HG02763 (cell line): ENCODE measurements at regions not wholly inside any gene's neighbourhood (a gene's known extent, or its start where the extent isn't known, plus 50 kb on each side); places are given as distances from the start of the nearest gene placed in this dataset.

Experiments used
- ATAC-seq: cut with Tn5 transposase; IDR thresholded peaks from one replicate; pipeline ENCODE4 v1.9.1; 2021; ENCODE audit warnings: mild to moderate bottlenecking, moderate library complexity; ENCODE audit not compliant: unreplicated experiment

DNA sequence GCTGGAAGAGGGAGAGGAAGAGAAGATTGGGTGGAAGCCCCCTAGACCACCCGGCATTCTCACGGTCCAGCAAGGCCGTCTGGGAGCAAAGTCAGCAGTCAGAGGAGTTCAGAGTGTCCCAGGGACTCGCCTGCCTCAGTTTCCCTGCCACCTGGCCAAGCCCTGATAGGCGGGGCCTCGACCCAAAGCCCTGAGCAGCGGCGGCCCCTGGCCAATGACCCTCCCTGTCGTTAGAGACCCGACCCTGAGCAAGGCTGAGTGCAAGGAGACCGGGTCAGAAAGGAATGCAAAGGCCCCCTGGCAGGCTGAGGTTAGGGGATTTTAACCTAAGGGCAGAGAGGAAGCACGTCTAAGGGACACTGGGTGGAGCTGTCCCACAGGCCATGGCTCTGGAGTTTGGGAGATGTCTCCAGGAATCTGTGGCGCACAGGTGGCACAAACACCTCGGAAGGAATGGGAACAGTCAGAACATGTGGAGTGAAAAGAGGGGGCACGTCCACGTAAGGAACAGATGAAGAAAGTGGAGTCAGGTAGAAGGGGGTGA, 196.8 kb upstream of the PDE1C start:
- no peak for ATAC-seq

- no peak for ATAC-seq
Measured at GRCh38 chr7:32264702-32265284, 194.6 kb upstream of the PDE1C start.

GRCh38 chr7:32263611-32264010, 193.4 kb upstream of the PDE1C start:
- ATAC-seq = no peak

DNA sequence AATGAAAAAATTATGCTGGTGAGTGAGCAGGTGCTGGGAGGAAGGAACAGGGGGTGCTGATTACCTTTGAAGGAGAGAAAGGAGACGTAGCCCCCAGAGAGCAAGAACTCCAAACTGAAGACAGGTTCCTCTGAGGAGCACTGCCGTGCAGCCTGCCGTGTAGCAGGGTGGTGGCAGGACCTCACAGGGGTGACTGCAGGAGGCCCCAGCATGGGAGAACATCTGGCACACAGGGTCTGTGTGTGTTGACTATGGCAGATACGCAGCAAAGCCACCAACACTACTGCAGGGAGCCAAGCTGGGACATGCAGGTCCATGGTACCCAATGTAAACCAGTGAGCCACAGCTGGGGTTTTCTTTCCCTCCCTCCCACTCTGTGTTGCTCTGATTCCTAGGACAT, 192.1 kb upstream of the PDE1C start:
- no peak for ATAC-seq

DNA sequence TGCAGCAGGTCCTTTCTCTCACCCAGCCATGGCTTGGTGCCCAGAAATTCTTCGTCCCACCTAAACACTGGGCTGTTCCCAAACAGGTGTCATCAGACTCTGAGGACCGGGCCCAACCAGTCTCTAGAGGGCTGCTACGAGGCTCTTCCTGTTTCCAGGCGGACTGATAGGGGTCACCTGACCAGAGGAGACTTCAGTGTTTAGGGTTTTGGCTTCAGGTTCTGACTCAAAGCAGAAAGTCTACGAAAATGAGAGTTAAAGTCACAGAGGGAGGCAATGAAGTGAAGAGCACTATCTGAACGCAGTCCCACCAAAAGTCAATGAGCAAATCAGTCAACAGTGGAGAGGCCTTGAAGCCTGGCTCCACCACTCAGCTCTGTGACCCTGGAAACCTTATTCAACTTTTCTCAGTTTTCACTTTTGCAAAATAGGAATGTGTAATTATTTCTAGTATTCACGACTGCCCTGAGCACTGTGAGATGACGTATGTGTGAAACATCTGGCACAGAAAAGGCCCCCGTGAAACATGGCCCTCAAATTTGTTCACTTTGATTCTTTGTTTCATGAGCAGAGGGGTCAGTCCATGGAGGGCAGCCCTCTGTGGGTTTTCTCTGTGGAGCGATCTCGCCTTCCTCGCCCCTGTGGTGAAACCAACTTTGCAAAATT, 189.9 kb upstream of the PDE1C start:
- peak; percentile 90 for ATAC-seq

DNA sequence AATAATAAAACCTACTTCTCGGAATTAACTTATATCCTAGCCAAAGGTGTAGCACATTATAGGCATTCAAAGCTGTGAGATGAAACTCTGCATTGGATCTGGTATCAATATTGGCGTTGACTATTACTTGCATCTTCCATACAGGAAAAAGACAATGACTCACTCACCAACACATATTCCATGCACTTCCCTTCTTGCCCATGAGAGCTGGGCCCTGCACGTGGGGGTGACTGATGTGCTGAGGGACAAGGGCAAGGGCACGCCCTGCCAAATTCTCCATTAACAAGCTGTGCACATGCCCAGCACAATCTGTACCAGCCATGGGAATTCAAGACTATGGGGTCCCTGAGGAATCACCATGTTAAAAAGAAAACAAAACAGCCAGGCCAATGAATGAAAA, 188.1 kb upstream of the PDE1C start:
- ATAC-seq = no peak

- no peak for ATAC-seq
Measured at GRCh38 chr7:32257621-32258020, 187.4 kb upstream of the PDE1C start.

DNA sequence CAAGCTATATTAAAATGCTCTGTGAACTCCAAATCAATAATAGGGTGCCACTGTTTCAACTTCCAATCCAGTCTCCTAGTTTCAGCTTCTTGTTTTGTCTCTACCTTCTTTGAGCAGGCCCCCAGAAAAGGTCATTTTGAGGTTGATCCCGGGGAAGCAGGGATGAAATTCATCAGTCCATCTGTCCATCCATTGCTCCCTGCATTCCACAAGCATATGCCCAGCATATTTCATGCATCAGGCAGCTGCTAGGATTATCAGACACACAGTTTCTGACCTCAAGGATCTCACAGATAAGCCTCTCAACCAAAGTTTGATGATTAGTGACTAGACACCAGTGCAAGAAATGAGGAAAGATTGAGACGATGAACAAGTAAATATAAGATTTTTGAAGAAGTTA, 186.6 kb upstream of the PDE1C start:
- ATAC-seq = no peak

GRCh38 chr7:32256376-32256775, 186.2 kb upstream of the PDE1C start:
- no peak for ATAC-seq

DNA sequence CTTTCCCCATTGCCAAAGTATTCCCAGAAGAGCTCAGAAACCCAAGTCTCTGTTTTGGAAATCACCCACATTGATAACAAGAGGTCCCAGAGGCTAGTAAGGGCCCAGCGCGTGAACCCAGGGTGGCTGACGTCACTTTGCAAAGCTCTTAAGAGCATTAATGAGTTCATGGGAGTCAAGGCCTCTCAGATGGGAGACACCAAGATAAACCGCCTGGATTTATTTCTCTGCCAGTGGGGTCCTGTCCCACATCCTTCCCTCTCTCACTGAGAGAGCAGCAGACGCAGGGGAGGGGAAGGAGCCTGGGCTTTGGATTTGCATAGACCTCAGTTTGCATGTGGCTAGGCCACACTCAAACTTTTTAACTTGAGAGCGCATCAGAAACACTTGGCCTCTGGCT, 184.8 kb upstream of the PDE1C start:
- peak; percentile 39 for ATAC-seq

DNA sequence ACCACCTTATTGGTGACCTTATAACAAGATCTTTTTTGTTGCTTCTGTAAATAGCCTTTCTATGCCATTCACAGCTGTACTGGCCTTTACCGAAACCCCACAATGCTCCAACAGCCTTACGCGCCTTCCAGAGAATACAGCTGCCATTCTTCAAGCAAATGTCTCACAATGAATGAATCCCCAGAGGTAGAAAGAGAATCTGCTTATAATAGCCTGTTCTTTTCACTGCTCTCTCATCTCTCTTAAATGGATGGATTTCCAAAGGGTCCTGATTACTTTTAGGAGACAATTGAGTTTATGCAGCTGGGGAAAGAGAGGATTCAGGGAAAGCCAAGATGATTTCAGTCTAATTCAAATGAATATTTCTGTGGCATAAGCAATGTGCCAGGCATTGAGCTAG, 183.1 kb upstream of the PDE1C start:
- no peak for ATAC-seq

- ATAC-seq = no peak
Measured at GRCh38 chr7:32251659-32252058, 181.5 kb upstream of the PDE1C start.

GRCh38 chr7:32250471-32251260, 180.5 kb upstream of the PDE1C start:
- no peak for ATAC-seq

- ATAC-seq = no peak
Measured at GRCh38 chr7:32250003-32250402, 179.8 kb upstream of the PDE1C start.

DNA sequence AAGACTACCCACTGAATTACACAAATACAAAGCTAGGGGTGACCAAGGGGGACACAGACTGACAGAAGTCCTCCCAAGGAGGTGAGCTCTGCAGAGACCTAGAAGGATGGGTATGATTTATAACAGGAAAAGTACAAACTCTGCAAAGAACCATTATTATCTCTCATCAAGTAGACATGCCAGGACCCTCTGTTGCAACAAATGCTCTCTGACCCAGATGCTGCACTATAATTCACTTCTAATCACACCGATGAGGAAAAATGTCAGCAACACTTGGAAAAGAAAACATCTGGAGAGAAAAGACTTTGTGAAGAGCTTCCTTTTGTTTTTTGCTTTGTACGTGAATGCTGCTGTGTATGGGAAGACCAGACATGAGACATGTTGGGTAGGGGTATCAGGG, 178.3 kb upstream of the PDE1C start:
- ATAC-seq = no peak

- ATAC-seq = no peak
Measured at GRCh38 chr7:32244806-32245345, 174.7 kb upstream of the PDE1C start.

- no peak for ATAC-seq
Measured at GRCh38 chr7:32243687-32244290, 173.6 kb upstream of the PDE1C start.

- no peak for ATAC-seq
Measured at GRCh38 chr7:32242436-32242835, 172.2 kb upstream of the PDE1C start.

- no peak for ATAC-seq
Measured at GRCh38 chr7:32241636-32242035, 171.4 kb upstream of the PDE1C start.

DNA sequence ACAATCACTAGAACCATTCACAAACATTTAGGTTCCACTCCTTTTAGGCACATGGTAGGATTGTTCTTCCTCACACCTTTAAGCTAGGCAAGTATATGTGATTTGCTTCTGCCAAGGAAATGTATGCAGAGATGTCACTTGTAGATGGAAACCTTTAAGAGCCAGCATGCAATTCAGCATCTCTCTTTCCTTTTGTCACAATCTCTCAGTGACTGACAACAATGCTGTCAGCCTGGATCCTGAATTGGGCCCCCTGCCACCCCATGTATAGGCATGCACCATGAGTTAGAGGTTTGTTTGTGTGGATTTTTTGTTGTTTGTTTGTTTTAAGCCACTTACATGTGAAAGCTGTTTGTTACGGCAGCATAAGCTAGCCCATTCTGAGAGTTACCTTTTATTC, 169.6 kb upstream of the PDE1C start:
- ATAC-seq = no peak

DNA sequence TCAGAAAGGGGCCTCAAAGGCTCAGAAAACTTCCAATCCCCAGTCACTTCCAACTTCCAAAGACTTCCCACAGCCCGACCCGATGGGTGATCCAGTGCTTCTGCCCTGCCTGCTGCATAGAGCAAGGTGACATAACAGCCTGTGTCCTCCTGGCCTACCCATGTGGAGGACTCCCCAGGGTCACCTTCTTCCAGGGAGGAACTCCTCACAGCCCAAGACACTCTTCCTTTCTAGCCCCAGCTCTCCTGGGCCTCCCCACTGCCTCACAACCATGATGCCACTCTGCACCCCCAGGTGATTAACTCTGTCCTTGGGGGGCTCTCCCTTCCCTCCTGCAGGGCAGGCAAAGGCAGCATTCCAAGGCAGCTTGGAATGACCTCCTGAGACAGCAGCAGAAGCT, 158.4 kb upstream of the PDE1C start:
- ATAC-seq = no peak
